ENCODE measurements at regions not wholly inside any gene's neighbourhood (a gene's known extent, or its start where the extent isn't known, plus 50 kb on each side); places are given as distances from the start of the nearest gene placed in this dataset.

GRCh38 chr22:34379825-34380224 is 459.5 kb upstream of the LARGE1 start:
- no peaks in the 10 kb centered on the region for H3K36me3 ChIP-seq (ENCODE audit: control insufficient read depth, insufficient read depth, low read length)
- H3K4me3 ChIP-seq (replicated peaks; ENCODE audit: low read depth, low read length), result no peak overlapping the region
- TF ChIP-seq CTCF (IDR thresholded peaks at IDR 0.05; ENCODE audit: insufficient read depth, low read length, poor library complexity, severe bottlenecking), result no peak
- no peak for DNase-seq (ENCODE audit: extremely low read depth, insufficient read length)
- H3K27me3 ChIP-seq (replicated peaks; ENCODE audit: control insufficient read depth, insufficient read depth, low read length), result no peaks in the 10 kb centered on the region

GRCh38 chr22:34380532-34380931 is 460.3 kb upstream of the LARGE1 start:
- Histone ChIP-seq H3K36me3 (ENCODE audit: control insufficient read depth, insufficient read depth, low read length) (no peaks in the 10 kb centered on the region), H3K27me3 (replicated peaks; ENCODE audit: control insufficient read depth, insufficient read depth, low read length) (no peaks in the 10 kb centered on the region), H3K4me3 (replicated peaks; ENCODE audit: low read depth, low read length) (no peak overlapping the region)
- no peak for DNase-seq (ENCODE audit: extremely low read depth, insufficient read length)
- TF ChIP-seq CTCF (IDR thresholded peaks at IDR 0.05; ENCODE audit: insufficient read depth, low read length, poor library complexity, severe bottlenecking), result no peak

DNA sequence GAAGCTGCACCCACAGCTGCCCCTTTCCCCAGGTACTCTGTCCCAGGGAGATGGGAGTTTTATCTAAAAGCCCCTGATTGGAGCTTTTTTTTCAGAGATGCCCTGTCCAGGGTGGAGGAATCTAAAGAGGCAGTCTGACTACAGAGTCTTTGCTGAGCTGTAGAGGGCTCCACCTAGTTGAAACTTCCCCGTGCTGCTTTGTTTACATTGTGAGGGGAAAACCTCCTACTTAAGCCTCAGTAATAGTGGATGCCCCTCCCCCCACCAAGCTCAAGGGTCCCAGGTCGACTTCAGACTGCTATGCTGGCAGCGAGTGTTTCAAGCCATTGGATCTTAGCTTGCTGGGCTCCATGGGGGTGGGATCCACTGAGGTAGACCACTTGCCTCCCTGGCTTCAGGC is 470.1 kb upstream of the LARGE1 start:
- no peak for DNase-seq (ENCODE audit: extremely low read depth, insufficient read length)
- Histone ChIP-seq H3K27me3 (replicated peaks; ENCODE audit: control insufficient read depth, insufficient read depth, low read length) (no peaks in the 10 kb centered on the region), H3K4me3 (replicated peaks; ENCODE audit: low read depth, low read length) (no peak overlapping the region), H3K36me3 (ENCODE audit: control insufficient read depth, insufficient read depth, low read length) (no peaks in the 10 kb centered on the region)
- TF ChIP-seq CTCF (IDR thresholded peaks at IDR 0.05; ENCODE audit: insufficient read depth, low read length, poor library complexity, severe bottlenecking), result no peak

DNA sequence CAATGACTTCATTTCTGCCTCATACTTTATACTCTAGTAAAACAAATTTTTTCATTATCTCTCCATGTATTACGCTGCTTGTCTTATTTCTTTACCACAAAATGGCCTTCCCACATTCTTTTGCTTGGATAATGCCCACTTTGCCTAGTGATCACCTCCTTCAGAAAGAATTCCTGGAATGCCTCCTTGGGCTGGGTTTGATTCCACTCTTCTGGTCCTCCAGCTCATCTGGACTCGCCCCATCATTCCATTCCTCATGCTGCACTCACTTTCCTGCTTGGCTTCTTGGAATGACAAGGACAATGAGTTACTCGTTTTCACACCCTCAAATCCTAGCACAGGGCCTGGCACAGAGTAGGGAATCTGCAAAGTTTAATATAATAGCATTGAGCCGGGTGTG is 475.1 kb upstream of the LARGE1 start:
- no peak for DNase-seq (ENCODE audit: extremely low read depth, insufficient read length)
- no peaks in the 10 kb centered on the region for H3K36me3 ChIP-seq (ENCODE audit: control insufficient read depth, insufficient read depth, low read length)
- H3K4me3 ChIP-seq (replicated peaks; ENCODE audit: low read depth, low read length), result no peak overlapping the region
- no peak for TF ChIP-seq CTCF (IDR thresholded peaks at IDR 0.05; ENCODE audit: insufficient read depth, low read length, poor library complexity, severe bottlenecking)
- H3K27me3 ChIP-seq (replicated peaks; ENCODE audit: control insufficient read depth, insufficient read depth, low read length), result no peaks in the 10 kb centered on the region

DNA sequence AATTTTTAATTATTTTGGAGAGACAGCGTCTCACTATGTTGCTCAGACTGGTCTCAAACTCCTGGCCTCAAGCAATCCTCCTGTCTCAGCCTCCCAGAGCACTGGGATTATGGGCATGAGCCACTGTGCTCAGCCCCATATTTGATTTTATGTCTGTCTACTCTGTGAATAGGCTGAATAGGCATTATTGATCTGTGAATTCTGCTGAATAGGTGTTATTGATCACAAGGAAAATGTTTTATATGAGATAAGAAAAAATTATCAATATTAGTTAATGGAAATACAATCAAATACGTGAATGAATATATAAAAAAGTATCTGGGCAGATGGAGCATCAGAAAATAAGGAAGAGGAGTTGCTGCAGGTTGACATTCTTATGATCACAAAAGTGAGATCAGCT is 483.4 kb upstream of the LARGE1 start:
- Histone ChIP-seq H3K27me3 (replicated peaks; ENCODE audit: control insufficient read depth, insufficient read depth, low read length) (no peaks in the 10 kb centered on the region), H3K4me3 (replicated peaks; ENCODE audit: low read depth, low read length) (no peak overlapping the region), H3K36me3 (ENCODE audit: control insufficient read depth, insufficient read depth, low read length) (no peaks in the 10 kb centered on the region)
- no peak for TF ChIP-seq CTCF (IDR thresholded peaks at IDR 0.05; ENCODE audit: insufficient read depth, low read length, poor library complexity, severe bottlenecking)
- DNase-seq (ENCODE audit: extremely low read depth, insufficient read length), result no peak

DNA sequence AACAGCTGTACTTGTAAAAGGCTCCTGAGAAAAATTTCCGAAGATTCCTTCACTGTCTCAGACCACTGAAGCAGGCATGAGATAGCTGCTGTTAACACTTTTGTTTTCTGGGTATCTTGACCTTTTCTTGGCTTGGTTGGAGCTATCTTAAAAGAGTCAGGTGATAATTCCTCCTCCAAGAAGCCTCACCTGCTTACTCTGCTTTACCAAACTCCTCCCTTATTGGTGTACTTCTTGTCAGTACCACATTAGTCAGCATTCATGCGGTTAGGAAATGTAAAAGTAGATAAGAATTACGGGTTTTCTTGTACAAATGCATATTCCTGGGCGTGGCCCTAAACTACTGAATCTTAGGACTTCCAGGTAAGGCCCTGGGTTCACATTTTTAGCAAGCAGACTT is 489.8 kb upstream of the LARGE1 start:
- no peak for DNase-seq (ENCODE audit: extremely low read depth, insufficient read length)
- no peak for TF ChIP-seq CTCF (IDR thresholded peaks at IDR 0.05; ENCODE audit: insufficient read depth, low read length, poor library complexity, severe bottlenecking)
- no peaks in the 10 kb centered on the region for H3K27me3 ChIP-seq (replicated peaks; ENCODE audit: control insufficient read depth, insufficient read depth, low read length)
- H3K36me3 ChIP-seq (ENCODE audit: control insufficient read depth, insufficient read depth, low read length), result no peaks in the 10 kb centered on the region
- no peak overlapping the region for H3K4me3 ChIP-seq (replicated peaks; ENCODE audit: low read depth, low read length)

Data from GM06990 (cell line).